Esophagus squamous epithelium (tissue), 5 donors: ENCODE measurements at regions not wholly inside any gene's neighbourhood (a gene's known extent, or its start where the extent isn't known, plus 50 kb on each side); places are given as distances from the start of the nearest gene placed in this dataset.
A peak's percentile ranks its signal among the peaks of the same experiment; 100 is the strongest.

ENCODE experiments used
- DNase-seq: peaks from one replicate; lab custom pipeline; 2025; lab: John Stamatoyannopoulos, UW
- H3K27ac ChIP-seq, 4 donors: fragments of 200-600 bp; sonication (generic); one replicate each; pipeline ENCODE4 v1.5.1; 2016 to 2019; ENCODE audit warnings: mild to moderate bottlenecking in 1 of 4
- H3K27me3 ChIP-seq, 4 donors: fragments of 200-600 bp; sonication (generic); 1 replicate in 3 of 4; 2 replicates in 1 of 4; pipeline versions ENCODE4 v1.5.1 to v1.6.0; 2017 to 2021; ENCODE audit warnings: antibody characterized with exemption in 1 of 4
- H3K36me3 ChIP-seq, 3 donors: fragments of 200-600 bp; sonication (generic); one replicate each; pipeline ENCODE4 v1.5.1; 2016 to 2019
- H3K4me1 ChIP-seq, 3 donors: fragments of 200-600 bp; sonication (generic); one replicate each; pipeline ENCODE4 v1.5.1; 2017 to 2019
- H3K4me3 ChIP-seq, 4 donors: fragments of 200-600 bp; sonication (generic); 1 replicate in 3 of 4; 2 replicates in 1 of 4; pipeline ENCODE4 v1.5.1; 2016 to 2019; ENCODE audit warnings: mild to moderate bottlenecking in 2 of 4, moderate library complexity in 1 of 4
- H3K9me3 ChIP-seq, 3 donors: fragments of 200-600 bp; sonication (generic); one replicate each; pipeline ENCODE4 v1.5.1; 2016 to 2019
- POLR2A ChIP-seq, 4 donors: fragments of 450-650 bp; IDR thresholded peaks; one replicate each; pipeline ENCODE4 v1.6.1; 2017; ENCODE audit warnings: antibody characterized with exemption in 4 of 4, mild to moderate bottlenecking in 4 of 4, moderate library complexity in 3 of 4
- WGBS, 2 donors: methylation state at CpG; one replicate each; pipeline ENCODE4 v1.1.5; 2018; 5-methylcytosine and 5-hydroxymethylcytosine counted together
- intact Hi-C: fragments of 100-400 bp; cut with DNase I; formaldehyde crosslinking; loops from one replicate; pipeline ENCODE4 v1.15.0; 2022
- TF ChIP-seq, protein P1 (sequence below), 6 experiments: fragments of 450-650 bp in 4 of 6; fragments of 200-600 bp in 2 of 6; sonication (generic) in 2 of 6; IDR thresholded peaks; one replicate each; pipeline ENCODE4 v1.5.1; 2016 to 2019; ENCODE audit warnings: antibody characterized with exemption in 6 of 6, mild to moderate bottlenecking in 4 of 6, moderate library complexity in 4 of 6
- donor health status: DM: yes; HTN: yes; CAD: no.

DNA sequence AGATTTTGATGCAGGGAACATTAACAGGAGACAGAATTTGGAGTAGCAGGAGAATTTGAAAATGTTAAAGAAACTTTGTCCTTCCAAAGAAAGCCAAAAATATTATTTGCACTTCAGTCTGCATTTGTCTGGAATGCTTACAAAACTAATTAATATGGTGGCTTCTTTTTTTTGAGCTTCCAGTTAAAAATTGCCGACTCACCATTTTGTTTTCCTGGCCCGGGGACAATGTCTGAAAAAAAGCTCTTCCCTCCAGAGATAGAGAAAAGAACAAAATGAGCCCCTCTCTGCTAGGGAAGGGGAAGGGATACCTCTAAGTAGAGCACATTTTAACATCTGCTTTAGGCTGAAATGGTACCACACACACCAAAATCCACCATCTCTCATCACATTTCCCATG is 360.8 kb downstream of the SOX9 start:
- WGBS, 2 donors, result 67 to 72% methylated on average over 2 of the region's 2 CpGs

DNA sequence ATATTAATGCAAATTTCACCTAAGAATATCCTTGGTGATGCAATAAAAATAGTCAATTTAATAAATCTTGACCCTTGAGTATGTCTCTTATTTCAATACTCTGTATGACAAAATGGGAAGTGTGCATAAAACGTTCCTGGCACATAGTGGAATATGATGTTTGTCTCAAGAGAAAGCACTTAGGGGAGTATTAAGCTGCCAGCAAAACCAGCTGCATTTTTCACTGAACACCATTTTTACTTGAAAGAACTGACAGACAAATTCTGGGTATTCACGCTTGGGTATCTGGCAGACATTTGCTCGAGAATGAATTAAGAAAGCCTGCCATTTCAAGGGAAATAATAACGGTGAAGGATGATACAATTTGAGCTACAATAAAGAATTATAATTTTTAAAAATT is 364.8 kb downstream of the SOX9 start:
- Histone ChIP-seq H3K27me3 (peaks cover 0 to 17% (median 0%) of the 10 kb centered on the region in 4 donors), H3K36me3 (no peaks in the 10 kb centered on the region), H3K9me3 (no peaks in the 10 kb centered on the region), H3K4me3 (no peak overlapping the region), H3K4me1 (peaks cover 0 to 28% (median 0%) of the 10 kb centered on the region in 3 donors), H3K27ac (no peak overlapping the region)
- intact Hi-C loops, result no loop called here
- no peak for DNase-seq
- WGBS, 2 donors, result 62 to 63% methylated on average over 4 of the region's 4 CpGs
- TF ChIP-seq, protein P1, sequence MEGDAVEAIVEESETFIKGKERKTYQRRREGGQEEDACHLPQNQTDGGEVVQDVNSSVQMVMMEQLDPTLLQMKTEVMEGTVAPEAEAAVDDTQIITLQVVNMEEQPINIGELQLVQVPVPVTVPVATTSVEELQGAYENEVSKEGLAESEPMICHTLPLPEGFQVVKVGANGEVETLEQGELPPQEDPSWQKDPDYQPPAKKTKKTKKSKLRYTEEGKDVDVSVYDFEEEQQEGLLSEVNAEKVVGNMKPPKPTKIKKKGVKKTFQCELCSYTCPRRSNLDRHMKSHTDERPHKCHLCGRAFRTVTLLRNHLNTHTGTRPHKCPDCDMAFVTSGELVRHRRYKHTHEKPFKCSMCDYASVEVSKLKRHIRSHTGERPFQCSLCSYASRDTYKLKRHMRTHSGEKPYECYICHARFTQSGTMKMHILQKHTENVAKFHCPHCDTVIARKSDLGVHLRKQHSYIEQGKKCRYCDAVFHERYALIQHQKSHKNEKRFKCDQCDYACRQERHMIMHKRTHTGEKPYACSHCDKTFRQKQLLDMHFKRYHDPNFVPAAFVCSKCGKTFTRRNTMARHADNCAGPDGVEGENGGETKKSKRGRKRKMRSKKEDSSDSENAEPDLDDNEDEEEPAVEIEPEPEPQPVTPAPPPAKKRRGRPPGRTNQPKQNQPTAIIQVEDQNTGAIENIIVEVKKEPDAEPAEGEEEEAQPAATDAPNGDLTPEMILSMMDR (IDR thresholded peaks at IDR 0.05), result no peak
- no peak for TF ChIP-seq POLR2A (IDR thresholded peaks at IDR 0.05)

More for the DNA sequence above, 360.8 kb downstream of the SOX9 start:
- no peaks in the 10 kb centered on the region for H3K36me3 ChIP-seq
- H3K27ac ChIP-seq, result no peak overlapping the region
- H3K9me3 ChIP-seq, result no peaks in the 10 kb centered on the region
- TF ChIP-seq POLR2A (IDR thresholded peaks at IDR 0.05), result no peak
- TF ChIP-seq, protein P1 (IDR thresholded peaks at IDR 0.05), result no peak
- H3K4me1 ChIP-seq, result peaks cover 4 to 25% (median 12%) of the 10 kb centered on the region in 3 donors
- no peak for DNase-seq
- intact Hi-C loops, result no loop called here
- H3K4me3 ChIP-seq, result no peak overlapping the region
- peaks cover 0 to 15% (median 0%) of the 10 kb centered on the region in 4 donors for H3K27me3 ChIP-seq

DNA sequence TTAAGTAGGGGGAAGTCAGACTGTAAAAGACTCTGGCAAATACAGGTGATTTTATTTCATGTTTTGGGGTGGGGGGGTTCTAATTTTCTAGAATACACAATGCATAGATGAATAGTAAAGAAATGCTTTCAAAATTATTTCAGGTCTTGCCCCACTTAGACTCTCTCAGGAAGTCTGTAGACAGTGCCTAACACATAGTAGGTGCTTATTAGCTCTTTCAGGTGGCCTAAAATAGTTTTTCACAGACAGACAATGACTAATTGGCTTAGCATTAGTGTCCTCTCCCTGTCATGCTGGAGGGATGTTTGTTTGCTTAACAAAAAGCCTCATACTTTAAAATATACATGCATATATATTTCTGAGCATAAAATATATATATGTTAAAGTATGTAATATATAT is 366.0 kb downstream of the SOX9 start:
- H3K4me1 ChIP-seq, result peaks cover 0 to 33% (median 0%) of the 10 kb centered on the region in 3 donors
- no peaks in the 10 kb centered on the region for H3K9me3 ChIP-seq
- peaks cover 0 to 17% (median 0%) of the 10 kb centered on the region in 4 donors for H3K27me3 ChIP-seq
- H3K27ac ChIP-seq, result no peak overlapping the region
- TF ChIP-seq, protein P1 (IDR thresholded peaks at IDR 0.05), result no peak
- no peak for TF ChIP-seq POLR2A (IDR thresholded peaks at IDR 0.05)
- no peak overlapping the region for H3K4me3 ChIP-seq
- DNase-seq, result no peak
- no peaks in the 10 kb centered on the region for H3K36me3 ChIP-seq
- intact Hi-C loops, result no loop called here

DNA sequence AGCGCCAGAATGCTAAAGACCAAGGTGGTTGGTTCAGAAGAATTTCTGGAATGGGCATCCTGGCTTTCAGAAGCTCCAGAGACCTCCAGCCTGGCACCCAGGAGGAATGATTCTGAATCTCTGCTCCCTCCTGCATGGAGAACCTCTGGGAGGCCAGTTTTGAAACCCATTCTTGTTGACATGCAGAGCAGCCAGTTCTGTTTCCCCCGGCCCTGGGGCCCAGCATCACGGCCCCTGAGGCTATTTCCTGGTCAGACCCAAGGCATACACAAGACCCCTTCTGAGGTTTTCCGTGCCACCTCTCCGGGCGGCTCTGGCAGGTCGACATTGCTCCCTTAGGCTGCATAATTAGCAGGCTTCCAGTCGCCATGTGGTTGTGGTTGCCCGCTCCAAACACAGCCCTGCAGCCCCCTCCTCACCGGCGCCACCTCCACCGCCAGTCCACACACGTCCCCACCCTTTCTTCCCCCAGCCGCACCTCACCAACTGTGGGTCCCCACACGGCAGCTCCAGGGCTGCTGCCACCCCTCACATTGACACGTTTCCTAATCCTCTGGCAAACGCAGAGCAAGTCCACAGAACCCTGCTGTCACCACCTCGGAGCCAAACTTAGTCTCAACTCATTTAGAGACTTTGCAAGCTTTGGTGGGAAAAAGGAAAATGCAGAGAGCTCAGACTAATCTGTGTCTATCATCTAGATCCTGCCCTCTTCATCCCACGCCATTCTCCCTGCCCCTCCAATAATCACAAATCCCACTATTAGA is 367.1 kb downstream of the SOX9 start:
- no peak for DNase-seq
- 38 to 52% methylated on average over 12 to 17 of the region's 19 CpGs for WGBS, 2 donors
- peak overlapping the region in 2 of 4 donors; percentile 45 to 54 for H3K27ac ChIP-seq
- H3K4me1 ChIP-seq, result peaks cover 0 to 33% (median 0%) of the 10 kb centered on the region in 3 donors
- peaks cover 0 to 17% (median 0%) of the 10 kb centered on the region in 4 donors for H3K27me3 ChIP-seq
- H3K9me3 ChIP-seq, result no peaks in the 10 kb centered on the region
- TF ChIP-seq POLR2A (IDR thresholded peaks at IDR 0.05), result no peak
- TF ChIP-seq, protein P1 (IDR thresholded peaks at IDR 0.05), result no peak
- intact Hi-C loops, result no loop called here
- H3K4me3 ChIP-seq, result no peak overlapping the region
- no peaks in the 10 kb centered on the region for H3K36me3 ChIP-seq

DNA sequence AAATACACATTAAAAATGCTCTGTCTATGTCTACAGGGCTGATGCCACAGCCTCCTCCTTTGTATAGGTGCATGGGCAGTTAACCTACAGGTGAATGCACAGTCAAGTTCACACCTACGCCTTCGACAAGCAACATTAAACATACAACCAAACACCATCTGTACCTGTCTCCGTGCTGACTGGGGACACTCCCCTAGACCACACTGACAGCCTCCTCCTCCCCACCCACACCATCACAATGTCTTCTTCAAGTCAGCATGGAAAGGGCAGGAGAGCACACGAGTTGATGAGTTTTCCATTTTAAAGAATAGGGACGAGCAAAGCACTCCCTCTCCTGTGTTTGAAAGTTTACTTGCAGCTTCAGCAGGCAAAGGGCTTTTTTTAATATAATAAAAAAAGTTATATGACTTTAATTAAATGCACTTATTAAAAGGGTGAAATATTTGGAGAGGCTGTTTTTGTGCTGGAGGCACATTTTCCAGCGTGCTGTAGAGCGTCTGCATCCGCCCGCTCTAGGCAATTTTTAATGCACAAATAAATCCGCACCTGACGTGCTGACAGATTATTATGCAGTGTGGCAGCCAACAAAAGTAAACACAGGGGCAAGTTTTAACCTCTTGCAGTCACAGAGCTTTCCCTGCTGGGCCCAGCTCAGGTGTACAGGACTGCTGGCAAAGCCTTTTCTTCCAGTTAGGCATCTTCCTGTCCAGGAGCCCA is 367.9 kb downstream of the SOX9 start:
- TF ChIP-seq, protein P1 (IDR thresholded peaks at IDR 0.05), result no peak
- no peak for TF ChIP-seq POLR2A (IDR thresholded peaks at IDR 0.05)
- intact Hi-C loops, result no loop called here
- no peaks in the 10 kb centered on the region for H3K9me3 ChIP-seq
- WGBS, 2 donors, result 29 to 35% methylated on average over 11 of the region's 11 CpGs
- H3K4me3 ChIP-seq, result no peak overlapping the region
- no peak for DNase-seq
- H3K36me3 ChIP-seq, result no peaks in the 10 kb centered on the region
- H3K4me1 ChIP-seq, result peaks cover 0 to 33% (median 0%) of the 10 kb centered on the region in 3 donors
- peaks cover 0 to 17% (median 0%) of the 10 kb centered on the region in 4 donors for H3K27me3 ChIP-seq
- H3K27ac ChIP-seq, result peak overlapping the region in 2 of 4 donors; percentile 45 to 54
